GM18951 (cell line): ENCODE measurements at regions not wholly inside any gene's neighbourhood (a gene's known extent, or its start where the extent isn't known, plus 50 kb on each side); places are given as distances from the start of the nearest gene placed in this dataset.

ENCODE experiments used
- POLR2A ChIP-seq: IDR thresholded peaks from 4 replicates; pipeline ENCODE4 v1.6.1; 2011; ENCODE audit warnings: mild to moderate bottlenecking; ENCODE audit not compliant: insufficient read length, insufficient read depth; ENCODE audit errors: extremely low read depth
- in situ Hi-C: fragments of 300-500 bp; cut with MboI; formaldehyde crosslinking; loops from one replicate; pipeline ENCODE4 v1.12.0; 2022; ENCODE audit warnings: low sequenced_read_pairs, mixed read lengths, inconsistent platforms; ENCODE audit not compliant: unreplicated experiment

DNA sequence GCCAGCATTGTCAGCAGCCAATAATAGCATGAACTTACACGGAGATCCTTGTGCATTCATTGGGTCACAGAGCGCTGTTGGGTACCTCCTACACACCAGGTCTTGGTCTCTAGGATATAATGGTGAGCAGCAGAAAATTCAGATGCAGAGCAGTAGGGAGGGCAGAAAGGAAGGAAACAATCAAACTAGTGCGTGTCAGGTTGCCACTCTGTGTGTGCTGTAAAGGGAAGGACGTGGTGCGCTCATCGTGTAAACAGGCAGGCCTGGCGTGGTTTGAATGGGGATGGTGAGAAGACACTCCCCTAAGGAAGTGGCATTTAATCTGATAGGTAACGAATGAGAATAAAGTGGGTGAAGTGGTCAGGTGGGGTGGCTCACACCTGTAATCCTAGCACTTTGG lies 336.4 kb downstream of the CDH26 start:
- no peak for TF ChIP-seq POLR2A
- in situ Hi-C loops = no loop called here

DNA sequence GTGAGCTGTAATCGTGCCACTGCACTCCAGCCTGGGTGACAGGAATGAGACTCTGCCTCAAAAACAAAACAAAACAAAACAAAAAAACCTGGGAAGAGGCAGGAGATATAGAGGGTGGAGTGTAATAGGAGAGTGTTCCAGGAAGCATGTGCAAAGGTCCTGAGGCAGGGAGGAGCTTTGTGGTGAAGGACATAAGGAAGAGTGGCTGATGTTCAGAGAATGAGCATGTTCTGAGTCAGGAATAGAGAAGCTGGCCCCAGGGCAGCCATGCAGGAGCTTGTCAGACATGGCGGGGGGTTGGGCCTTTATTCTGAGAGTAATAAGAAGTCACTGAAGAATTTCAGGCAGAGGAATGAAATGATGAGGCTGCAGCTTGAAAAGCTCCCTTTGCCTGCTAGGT lies 337.0 kb downstream of the CDH26 start:
- TF ChIP-seq POLR2A = no peak
- in situ Hi-C loops = no loop called here

DNA sequence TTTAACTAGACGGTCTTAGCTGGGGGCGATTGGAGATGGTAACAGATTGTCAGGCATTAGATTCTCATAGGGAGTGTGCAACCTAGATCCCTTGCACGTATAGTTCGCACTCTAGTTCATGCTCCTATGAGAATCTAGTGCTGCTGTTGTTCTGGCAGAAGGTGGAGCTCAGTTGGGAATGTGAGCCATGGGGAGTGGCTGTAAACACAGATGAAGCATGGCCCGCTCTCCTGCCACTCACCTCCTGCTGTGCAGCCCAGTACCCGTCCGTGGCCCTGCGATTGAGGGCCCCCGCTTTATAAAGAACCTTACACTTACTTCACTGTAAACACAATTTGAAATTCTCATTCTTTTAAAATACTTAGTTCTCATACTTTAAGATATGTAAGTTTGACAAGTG lies 339.4 kb downstream of the CDH26 start:
- in situ Hi-C loops = no loop called here
- no peak for TF ChIP-seq POLR2A

DNA sequence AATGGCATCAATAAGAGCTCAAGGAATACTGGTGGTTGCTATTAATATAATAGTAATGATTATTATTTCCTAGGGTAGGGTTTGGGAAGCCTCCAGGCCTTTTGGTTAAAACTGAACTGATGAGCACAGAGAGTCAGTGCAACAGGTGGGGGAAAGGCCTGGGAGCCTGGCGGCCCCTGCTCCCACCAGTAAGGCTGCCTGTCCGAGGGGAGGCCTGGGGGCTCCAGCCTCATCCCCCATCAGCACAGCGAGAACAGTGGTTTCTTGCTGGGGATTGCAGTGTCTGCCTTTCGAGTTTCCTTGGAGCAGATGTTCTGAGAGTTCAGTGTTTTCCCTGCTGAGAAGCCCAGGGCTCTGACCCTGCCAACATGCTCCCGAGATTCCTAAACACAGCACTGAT lies 340.4 kb downstream of the CDH26 start:
- no peak for TF ChIP-seq POLR2A

DNA sequence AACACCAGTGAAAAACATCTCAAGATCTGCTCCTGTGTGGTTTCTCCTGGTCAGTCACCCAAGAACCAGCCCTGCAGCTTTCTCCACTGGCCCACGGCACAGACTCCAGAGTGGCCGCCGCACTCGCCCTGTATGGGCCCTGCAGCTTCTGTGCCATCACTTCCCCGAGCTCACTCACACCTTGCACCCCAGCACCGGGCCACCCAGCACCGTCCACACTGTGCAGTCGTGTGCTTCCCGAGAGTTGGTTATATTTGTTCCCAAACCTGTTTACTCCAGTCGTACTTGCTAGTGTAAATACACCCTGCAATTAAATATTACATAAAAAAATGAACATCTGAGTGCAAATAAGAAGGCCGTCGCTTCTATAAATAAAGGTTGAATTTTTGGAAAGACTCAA lies 341.7 kb downstream of the CDH26 start:
- in situ Hi-C loops = no loop called here
- no peak for TF ChIP-seq POLR2A

More for the DNA sequence above, 340.4 kb downstream of the CDH26 start:
- in situ Hi-C loops = no loop called here

DNA sequence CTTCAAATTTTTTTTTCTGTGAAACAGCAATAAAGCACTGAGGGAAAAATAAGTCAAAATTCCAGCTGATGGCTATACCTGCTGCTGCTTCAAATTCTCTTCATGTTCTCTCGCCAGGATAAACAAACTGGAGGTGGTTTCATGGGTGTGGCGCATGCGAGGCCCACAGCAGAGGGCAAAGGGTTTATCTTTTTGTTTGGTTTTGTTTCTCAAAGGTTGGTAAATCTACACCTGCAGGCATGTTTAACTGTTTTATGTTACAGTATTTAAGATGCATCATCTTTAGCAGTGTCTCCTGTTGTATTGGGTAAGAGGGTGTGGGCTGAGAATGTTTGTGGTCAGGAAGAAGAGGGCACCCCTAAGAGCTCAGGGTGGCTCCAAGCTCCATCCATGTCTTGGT lies 342.2 kb downstream of the CDH26 start:
- in situ Hi-C loops = no loop called here
- TF ChIP-seq POLR2A = no peak

DNA sequence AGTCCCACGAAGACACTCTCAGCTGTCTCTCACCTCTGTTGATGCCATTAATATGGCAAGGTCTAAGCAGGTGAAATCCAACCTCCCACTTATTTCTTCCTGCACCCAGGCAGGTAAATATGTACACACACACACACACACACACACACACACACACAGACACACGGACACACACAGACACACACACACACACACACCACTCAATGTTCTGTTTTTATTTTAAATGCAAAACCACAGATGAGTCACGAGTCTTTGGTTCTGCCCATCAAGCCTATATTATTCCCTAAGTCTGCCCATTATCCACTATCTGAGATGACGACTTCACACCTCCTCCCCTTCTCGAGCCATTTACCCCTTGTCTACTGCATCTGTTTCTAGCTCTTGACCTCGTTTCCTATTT lies 344.7 kb downstream of the CDH26 start:
- TF ChIP-seq POLR2A = no peak
- in situ Hi-C loops = no loop called here

DNA sequence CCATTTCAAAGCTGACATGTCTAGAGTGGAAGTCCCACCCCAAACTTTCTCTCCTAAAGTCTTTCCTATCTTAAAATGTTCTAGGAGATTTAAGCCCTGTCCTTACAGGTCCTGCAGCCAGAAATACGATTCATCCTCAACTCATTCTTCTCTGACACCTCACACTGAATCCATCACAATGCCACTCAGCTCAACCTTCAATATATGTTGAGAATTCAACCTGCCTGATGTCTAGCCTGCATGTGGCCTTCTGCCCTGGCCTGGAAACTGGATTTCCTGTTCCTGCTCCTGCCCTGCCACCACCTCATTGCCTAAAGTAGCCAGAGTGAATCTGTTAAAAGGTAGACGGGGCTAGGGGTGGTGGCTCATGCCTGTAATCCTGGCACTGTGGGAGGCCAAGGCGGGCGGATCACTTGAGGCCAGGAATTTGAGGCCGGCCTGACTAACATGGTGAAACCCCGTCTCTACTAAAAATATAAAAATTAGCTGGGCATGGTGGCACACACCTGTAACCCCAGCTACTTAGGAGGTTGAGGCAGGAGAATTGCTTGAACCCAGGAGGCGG lies 345.9 kb downstream of the CDH26 start:
- in situ Hi-C loops = no loop called here
- no peak for TF ChIP-seq POLR2A

DNA sequence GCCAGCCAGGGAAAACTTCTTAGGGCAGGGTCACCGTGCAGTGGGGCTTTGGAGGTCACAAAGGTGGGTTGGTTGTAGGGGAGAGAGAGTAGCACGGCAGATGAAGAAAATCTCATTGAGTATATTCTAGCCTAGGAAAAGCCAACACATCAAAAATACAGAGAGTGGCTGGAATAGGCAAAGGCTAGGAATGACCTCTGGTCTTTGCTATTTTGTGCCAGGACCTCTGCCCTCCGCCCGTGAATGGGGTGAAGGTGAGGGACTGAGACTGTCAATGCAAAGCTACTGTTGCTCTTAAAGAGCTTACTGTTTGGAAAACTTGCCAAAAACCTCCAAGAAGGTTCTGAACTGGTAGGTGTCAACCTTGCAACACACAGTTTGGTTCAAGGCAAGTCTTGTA lies 346.7 kb downstream of the CDH26 start:
- in situ Hi-C loops = no loop called here

DNA sequence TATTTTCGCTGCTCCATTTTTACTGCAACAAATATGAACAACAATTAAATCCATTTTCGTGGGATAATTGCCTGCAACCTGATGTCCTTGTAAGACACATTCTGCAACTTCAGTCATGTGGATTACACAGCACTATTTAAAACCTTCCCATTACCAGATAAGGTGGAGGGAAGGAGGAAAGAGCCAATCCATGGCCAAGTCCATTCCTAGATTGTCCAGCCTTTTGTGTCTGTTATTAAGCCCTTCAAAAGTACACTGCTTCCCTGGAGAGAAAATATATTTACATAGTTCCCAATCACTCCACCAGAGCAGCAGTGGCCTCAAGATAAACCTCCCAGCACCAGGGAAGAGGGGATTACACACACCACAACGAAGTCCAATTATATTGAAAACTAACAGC lies 347.9 kb downstream of the CDH26 start:
- TF ChIP-seq POLR2A = no peak
- in situ Hi-C loops = no loop called here

More for the DNA sequence above, 346.7 kb downstream of the CDH26 start:
- TF ChIP-seq POLR2A = no peak

DNA sequence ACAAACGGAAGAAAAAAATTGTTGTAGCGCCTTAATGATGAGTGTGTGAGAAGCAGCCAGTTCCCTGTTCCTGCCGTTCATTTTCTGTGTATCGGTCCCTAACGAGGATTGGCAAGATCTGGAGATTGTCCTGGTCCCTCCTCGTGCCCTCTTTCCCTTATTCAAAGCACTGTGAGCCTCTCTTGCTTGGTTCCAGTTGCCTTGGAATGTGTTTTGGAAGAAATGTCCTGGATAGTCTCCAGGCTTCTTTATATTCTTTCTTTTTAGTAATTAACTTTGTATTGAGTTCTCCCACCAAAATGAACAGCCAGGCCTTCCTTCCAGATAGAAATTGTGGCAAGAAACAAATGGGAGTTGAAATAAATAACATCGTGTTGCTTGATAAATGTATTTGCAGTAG lies 348.3 kb downstream of the CDH26 start:
- in situ Hi-C loops = no loop called here
- no peak for TF ChIP-seq POLR2A

DNA sequence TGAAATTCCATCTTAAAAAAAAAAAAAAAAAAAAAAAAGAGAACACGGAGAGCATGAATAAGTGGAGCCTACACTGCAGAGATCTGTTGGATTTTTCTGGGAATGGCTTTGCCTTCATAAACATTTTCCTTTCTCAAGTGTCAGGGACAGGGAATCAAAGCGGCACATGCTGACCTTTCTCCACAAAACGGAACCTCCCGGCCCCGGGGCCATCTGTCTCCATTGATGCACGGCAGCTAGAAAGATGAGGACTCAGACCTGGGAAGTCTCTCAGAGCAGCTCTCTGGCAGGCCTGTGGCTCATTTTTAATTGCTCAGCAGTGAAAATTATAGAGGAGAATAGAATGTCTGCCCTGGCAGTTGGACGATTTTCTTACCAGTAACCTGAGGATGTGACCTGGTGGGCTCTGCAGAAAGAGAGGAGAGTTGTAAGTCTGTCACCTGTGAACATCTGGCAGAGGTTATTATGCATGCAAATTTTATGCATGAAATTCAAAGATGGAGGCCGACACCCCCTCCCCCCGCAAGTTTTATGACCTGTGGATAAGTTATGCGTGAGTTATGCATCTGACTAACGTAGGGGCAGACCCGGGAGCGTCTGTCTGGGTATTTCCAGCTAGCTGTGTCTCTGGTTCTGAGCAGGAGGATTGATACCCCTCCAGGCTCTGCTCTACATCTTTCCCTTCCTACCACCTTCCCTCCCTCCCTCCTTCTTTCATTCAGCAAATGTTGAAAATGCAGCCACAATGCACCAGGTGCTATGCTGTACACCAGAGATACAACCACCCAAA lies 352.5 kb downstream of the CDH26 start:
- no peak for TF ChIP-seq POLR2A

DNA sequence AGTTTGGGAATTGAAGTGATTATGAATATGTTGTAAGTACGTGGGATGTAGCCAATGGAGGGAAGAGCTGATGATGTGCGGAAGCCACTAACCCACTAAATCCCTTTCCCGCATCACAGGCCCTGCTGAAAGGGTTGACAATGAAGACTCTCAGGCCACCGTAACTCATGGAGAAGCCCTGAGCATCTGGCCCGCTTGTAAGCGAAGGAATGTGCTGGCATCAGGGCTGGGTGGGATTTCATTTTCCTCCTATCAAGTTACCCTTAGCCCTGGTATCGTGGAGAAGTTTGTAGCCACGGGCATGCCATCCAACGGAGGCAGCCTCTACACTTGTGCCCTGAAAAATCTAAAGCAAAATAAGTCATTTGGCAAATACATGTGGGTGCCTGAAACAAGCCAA lies 355.0 kb downstream of the CDH26 start:
- no peak for TF ChIP-seq POLR2A
- in situ Hi-C loops = no loop called here

More for the DNA sequence above, 352.5 kb downstream of the CDH26 start:
- in situ Hi-C loops = no loop called here

DNA sequence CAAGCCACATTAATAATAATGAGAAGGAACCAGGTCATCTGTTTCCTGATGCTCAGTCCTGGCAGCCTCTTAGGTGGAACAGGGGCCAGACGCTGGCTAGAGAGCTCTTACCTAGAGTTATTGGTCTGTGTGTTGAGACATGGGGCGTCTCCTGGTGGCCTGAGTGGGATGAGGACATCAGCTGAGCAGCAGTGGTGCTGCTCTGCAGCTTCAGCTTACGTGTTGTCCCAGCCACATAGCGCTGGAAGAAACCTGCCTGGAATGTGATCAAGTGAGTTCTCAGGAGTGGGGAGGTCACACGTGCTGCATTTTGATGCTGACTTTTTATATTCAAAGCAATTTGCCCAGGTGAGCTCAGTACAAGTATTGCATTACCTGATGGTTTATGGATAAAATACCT lies 355.4 kb downstream of the CDH26 start:
- in situ Hi-C loops = no loop called here

More for the DNA sequence above, 355.4 kb downstream of the CDH26 start:
- TF ChIP-seq POLR2A = no peak
